ENCODE measurements at regions not wholly inside any gene's neighbourhood (a gene's known extent, or its start where the extent isn't known, plus 50 kb on each side); places are given as distances from the start of the nearest gene placed in this dataset.

- ChIA-PET POLR2A (no interaction called here), CTCF (no interaction called here)
- Histone ChIP-seq H3K36me3 (ENCODE audit: control insufficient read depth in 2 of 2, extremely low read depth in 1 of 2, insufficient read depth in 2 of 2, low read length in 2 of 2) (no peaks in the 10 kb centered on the region), H3K27ac (ENCODE audit: insufficient read depth, low read depth, low read length) (no peak overlapping the region), H3K4me1 (ENCODE audit: control insufficient read depth, extremely low read depth, insufficient read depth, low read length) (no peaks in the 10 kb centered on the region), H3K4me3 (replicated peaks in 1 of 3; ENCODE audit: insufficient read depth in 1 of 3, low read depth in 1 of 3, low read length in 3 of 3) (no peak overlapping the region), H4K20me1 (replicated peaks; ENCODE audit: control insufficient read depth, extremely low read depth, insufficient read depth, low read length) (no peaks in the 10 kb centered on the region), H2AFZ (ENCODE audit: low read depth, low read length) (no peak overlapping the region), H3K79me2 (ENCODE audit: control insufficient read depth, insufficient read depth, low read length) (no peaks in the 10 kb centered on the region), H3K9me1 (replicated peaks; ENCODE audit: control insufficient read depth, extremely low read depth, insufficient read depth, low read length) (no peaks in the 10 kb centered on the region), H3K4me2 (ENCODE audit: insufficient read depth, low read length) (no peak overlapping the region), H3K27me3 (ENCODE audit: control insufficient read depth in 2 of 2, insufficient read depth in 2 of 2, low read length in 2 of 2) (no peaks in the 10 kb centered on the region), H3K9me3 (replicated peaks; ENCODE audit: control insufficient read depth, insufficient read depth, low read length) (no peaks in the 10 kb centered on the region), H3K9ac (replicated peaks; ENCODE audit: extremely low read depth, insufficient read depth, low read length) (no peak overlapping the region)
- dilution Hi-C loops (cut with MboI; ENCODE audit: extremely low pct_ligation_motif_present, low sequenced_read_pairs) (no loop called here), intact Hi-C loops (cut with micrococcal nuclease) (no loop called here)
- no peak for DNase-seq (ENCODE audit: low read depth, low spot score)
- no peak for FAIRE-seq
- TF ChIP-seq POLR2A (IDR thresholded peaks at IDR 0.05; ENCODE audit: low read depth, low read length) (no peak), MAX (IDR thresholded peaks at IDR 0.05; ENCODE audit: insufficient read depth, insufficient read length) (no peak), FOS (IDR thresholded peaks at IDR 0.05; ENCODE audit: borderline replicate concordance, insufficient read depth, low read length) (no peak), GATA2 (IDR thresholded peaks at IDR 0.05; ENCODE audit: insufficient read depth, insufficient read length, low read depth, low read length) (no peak), MYC (IDR thresholded peaks at IDR 0.05; ENCODE audit: low read depth, low read length) (no peak), EZH2 (IDR thresholded peaks at IDR 0.05; ENCODE audit: borderline replicate concordance, low read depth, low read length, severe bottlenecking) (no peak), POLR2AphosphoS5 (IDR thresholded peaks at IDR 0.05; ENCODE audit: insufficient read depth, low read depth, low read length) (no peak), JUN (IDR thresholded peaks at IDR 0.05; ENCODE audit: borderline replicate concordance, insufficient read depth, insufficient read length, low read depth) (no peak)
- TF ChIP-seq, protein P1, sequence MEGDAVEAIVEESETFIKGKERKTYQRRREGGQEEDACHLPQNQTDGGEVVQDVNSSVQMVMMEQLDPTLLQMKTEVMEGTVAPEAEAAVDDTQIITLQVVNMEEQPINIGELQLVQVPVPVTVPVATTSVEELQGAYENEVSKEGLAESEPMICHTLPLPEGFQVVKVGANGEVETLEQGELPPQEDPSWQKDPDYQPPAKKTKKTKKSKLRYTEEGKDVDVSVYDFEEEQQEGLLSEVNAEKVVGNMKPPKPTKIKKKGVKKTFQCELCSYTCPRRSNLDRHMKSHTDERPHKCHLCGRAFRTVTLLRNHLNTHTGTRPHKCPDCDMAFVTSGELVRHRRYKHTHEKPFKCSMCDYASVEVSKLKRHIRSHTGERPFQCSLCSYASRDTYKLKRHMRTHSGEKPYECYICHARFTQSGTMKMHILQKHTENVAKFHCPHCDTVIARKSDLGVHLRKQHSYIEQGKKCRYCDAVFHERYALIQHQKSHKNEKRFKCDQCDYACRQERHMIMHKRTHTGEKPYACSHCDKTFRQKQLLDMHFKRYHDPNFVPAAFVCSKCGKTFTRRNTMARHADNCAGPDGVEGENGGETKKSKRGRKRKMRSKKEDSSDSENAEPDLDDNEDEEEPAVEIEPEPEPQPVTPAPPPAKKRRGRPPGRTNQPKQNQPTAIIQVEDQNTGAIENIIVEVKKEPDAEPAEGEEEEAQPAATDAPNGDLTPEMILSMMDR (IDR thresholded peaks at IDR 0.05; ENCODE audit: extremely low read depth in 1 of 2, insufficient read depth in 1 of 2, low read depth in 1 of 2, low read length in 2 of 2): no peak
- BruUV-seq (replicated peaks): no TSS peak
Observed at GRCh38 chr12:67794161-67794560, 145.6 kb downstream of the DYRK2 start.
